NCI-H1436 (cell line): ENCODE measurements at regions not wholly inside any gene's neighbourhood (a gene's known extent, or its start where the extent isn't known, plus 50 kb on each side); places are given as distances from the start of the nearest gene placed in this dataset.
"Not testable (repeated sequence)": the region's sequence is repeated elsewhere in the genome, so short reads cannot be mapped to it uniquely, and the experiment has no call there.

Experiments
- DNase-seq: peaks from one replicate; lab custom pipeline; 2025; lab: John Stamatoyannopoulos, UW

- DNase-seq, result no peak
Measured at GRCh38 chr2:223180463-223180862, 128.5 kb downstream of the KCNE4 start.

GRCh38 chr2:223181561-223181960 is 129.6 kb downstream of the KCNE4 start:
- no peak for DNase-seq

- no peak for DNase-seq
Measured at GRCh38 chr2:223182356-223182755, 130.4 kb downstream of the KCNE4 start.

- DNase-seq, result no peak
Measured at GRCh38 chr2:223185638-223186037, 133.6 kb downstream of the KCNE4 start.

GRCh38 chr2:223187256-223187655 is 135.3 kb downstream of the KCNE4 start:
- DNase-seq, result no peak

GRCh38 chr2:223190561-223191206 is 138.7 kb downstream of the KCNE4 start:
- DNase-seq, result not testable (repeated sequence)

GRCh38 chr2:223196331-223196730 is 144.3 kb downstream of the KCNE4 start:
- DNase-seq, result no peak

- no peak for DNase-seq
Measured at GRCh38 chr2:223197046-223197445, 145.1 kb downstream of the KCNE4 start.

GRCh38 chr2:223199531-223200515 is 147.8 kb downstream of the KCNE4 start:
- no peak for DNase-seq

- no peak for DNase-seq
Measured at GRCh38 chr2:223203971-223204929, 152.3 kb downstream of the KCNE4 start.

GRCh38 chr2:223210489-223210888 is 158.5 kb downstream of the KCNE4 start:
- DNase-seq, result no peak

GRCh38 chr2:223214394-223215253 is 162.6 kb downstream of the KCNE4 start:
- no peak for DNase-seq

GRCh38 chr2:223215254-223215516 is 163.2 kb downstream of the KCNE4 start:
- no peak for DNase-seq

- DNase-seq, result no peak
Measured at GRCh38 chr2:223217373-223217772, 165.4 kb downstream of the KCNE4 start.

GRCh38 chr2:223218587-223219178 is 166.7 kb downstream of the KCNE4 start:
- DNase-seq, result no peak

- DNase-seq, result no peak
Measured at GRCh38 chr2:223219872-223220657, 168.1 kb downstream of the KCNE4 start.

GRCh38 chr2:223220658-223220925 is 168.6 kb downstream of the KCNE4 start:
- no peak for DNase-seq

- DNase-seq, result no peak
Measured at GRCh38 chr2:223221139-223221835, 169.3 kb downstream of the KCNE4 start.

- no peak for DNase-seq
Measured at GRCh38 chr2:223222397-223222796, 170.4 kb downstream of the KCNE4 start.

GRCh38 chr2:223223156-223223555 is 171.2 kb downstream of the KCNE4 start:
- DNase-seq, result no peak
